B cell (primary cell): ENCODE measurements at regions not wholly inside any gene's neighbourhood (a gene's known extent, or its start where the extent isn't known, plus 50 kb on each side); places are given as distances from the start of the nearest gene placed in this dataset.
"Not testable (repeated sequence)": the region's sequence is repeated elsewhere in the genome, so short reads cannot be mapped to it uniquely, and the experiment has no call there.

ENCODE experiments used
- ATAC-seq: fragments of 200-7000 bp; cut with Tn5 transposase; one replicate; pipeline ENCODE4 v1.10.0; 2021; ENCODE audit warnings: low read depth, mild to moderate bottlenecking, moderate number of reproducible peaks, moderate library complexity
- CTCF ChIA-PET: fragments of 350-600 bp; sonication (Branson Sonifier 250); formaldehyde crosslinking; loops from one replicate; lab custom pipeline; 2021; ENCODE audit warnings: antibody characterized with exemption, inconsistent platforms; lab: Charles Lee
- POLR2A ChIA-PET: fragments of 350-600 bp; sonication (Branson Sonifier 250); formaldehyde crosslinking; loops from one replicate; lab custom pipeline; 2021; ENCODE audit warnings: antibody characterized with exemption; lab: Charles Lee
- DNase-seq: peaks from one replicate; pipeline ENCODE4 v3.0.0; 2013
- H2AFZ ChIP-seq: 2 replicates; pipeline ENCODE4 v1.6.1; 2012; ENCODE audit warnings: mild to moderate bottlenecking, low read depth, low read length; ENCODE audit not compliant: insufficient read depth, poor library complexity, severe bottlenecking
- H3K27ac ChIP-seq, 2 donors: 1 replicate in 1 of 2; 2 replicates in 1 of 2; pipeline ENCODE4 v1.5.1; 2012 to 2013; ENCODE audit warnings: low read length in 2 of 2, mild to moderate bottlenecking in 2 of 2, moderate library complexity in 1 of 2
- H3K27me3 ChIP-seq, 4 experiments: fragments of 200-600 bp in 1 of 4; sonication (generic) in 1 of 4; replicated peaks in 1 of 4; 1 replicate in 2 of 4; 2 replicates in 2 of 4; pipeline versions ENCODE4 v1.6.1 to v1.7.0; 2013 to 2016; ENCODE audit warnings: low read length in 3 of 4, mild to moderate bottlenecking in 2 of 4, mixed read lengths in 1 of 4, moderate library complexity in 1 of 4; ENCODE audit not compliant: insufficient read depth in 4 of 4, control insufficient read depth in 3 of 4; ENCODE audit errors: control extremely low read depth in 1 of 4
- H3K36me3 ChIP-seq, 2 experiments: replicated peaks in 1 of 2; 1 replicate in 1 of 2; 2 replicates in 1 of 2; pipeline versions ENCODE4 v1.6.1 to v1.7.1; 2013; ENCODE audit warnings: low read length in 1 of 2; ENCODE audit not compliant: insufficient read depth in 2 of 2, control insufficient read depth in 1 of 2; ENCODE audit errors: control extremely low read depth in 1 of 2, extremely low read depth in 1 of 2
- H3K4me1 ChIP-seq, 2 donors: fragments of 200-600 bp in 1 of 2; sonication (generic) in 1 of 2; 1 replicate in 1 of 2; 2 replicates in 1 of 2; pipeline versions ENCODE4 v1.5.1 to v1.6.1; 2013 to 2017; ENCODE audit warnings: low read length in 2 of 2; ENCODE audit not compliant: control insufficient read depth in 2 of 2, insufficient read depth in 2 of 2
- H3K4me2 ChIP-seq: replicated peaks from 2 replicates; pipeline ENCODE3; 2012; ENCODE audit warnings: mild to moderate bottlenecking, low read depth, low read length; ENCODE audit not compliant: poor library complexity, severe bottlenecking
- H3K4me3 ChIP-seq, 5 experiments: fragments of 200-600 bp in 1 of 5; sonication (generic) in 1 of 5; 1 replicate in 3 of 5; 2 replicates in 2 of 5; pipeline versions ENCODE4 v1.5.1 to v1.7.0; 2011 to 2016; ENCODE audit warnings: low read length in 4 of 5, mild to moderate bottlenecking in 4 of 5, low read depth in 2 of 5, control low read depth in 1 of 5, moderate library complexity in 1 of 5; ENCODE audit not compliant: insufficient read depth in 1 of 5; ENCODE audit errors: control extremely low read depth in 1 of 5, extremely low read depth in 1 of 5
- H3K79me2 ChIP-seq: fragments of 200-600 bp; sonication (generic); one replicate; pipeline ENCODE4 v1.6.0; 2016; ENCODE audit warnings: low read length; ENCODE audit not compliant: control insufficient read depth, insufficient read depth
- H3K9ac ChIP-seq: fragments of 200-600 bp; sonication (generic); 2 replicates; pipeline ENCODE4 v1.6.1; 2017; ENCODE audit warnings: mild to moderate bottlenecking, low read length, moderate library complexity
- H3K9me3 ChIP-seq, 3 donors: one replicate each; pipeline versions ENCODE4 v1.6.1 to v1.7.1; 2013; ENCODE audit warnings: low read length in 2 of 3; ENCODE audit not compliant: control insufficient read depth in 2 of 3, insufficient read depth in 1 of 3; ENCODE audit errors: control extremely low read depth in 1 of 3
- H4K20me1 ChIP-seq: 2 replicates; pipeline ENCODE4 v1.6.0; 2012; ENCODE audit warnings: mild to moderate bottlenecking, low read length; ENCODE audit not compliant: insufficient read depth, control insufficient read depth, poor library complexity, severe bottlenecking
- H3K27ac Mint-ChIP-seq: one replicate; pipeline ENCODE4 v1.8.0; 2021; ENCODE audit warnings: mixed read lengths
- H3K27me3 Mint-ChIP-seq: one replicate; pipeline ENCODE4 v1.8.0; 2021; ENCODE audit warnings: mixed read lengths
- H3K4me1 Mint-ChIP-seq: one replicate; pipeline ENCODE4 v1.8.0; 2021; ENCODE audit warnings: mixed read lengths
- H3K4me3 Mint-ChIP-seq: one replicate; pipeline ENCODE4 v1.8.0; 2021; ENCODE audit warnings: mixed read lengths
- H3K9me3 Mint-ChIP-seq: one replicate; pipeline ENCODE4 v1.8.0; 2022; ENCODE audit warnings: mixed read lengths; ENCODE audit not compliant: insufficient read depth
- EZH2 ChIP-seq: IDR thresholded peaks from 2 replicates; pipeline ENCODE4 v1.6.1; 2012; ENCODE audit warnings: borderline replicate concordance, low read depth, mild to moderate bottlenecking, moderate library complexity, low read length; ENCODE audit not compliant: insufficient read depth, poor library complexity, severe bottlenecking
- WGBS: methylation state at CpG from one replicate; pipeline ENCODE4 v1.1.5; 2013; ENCODE audit warnings: missing lambda C conversion rate; ENCODE audit not compliant: insufficient coverage; 5-methylcytosine and 5-hydroxymethylcytosine counted together
- intact Hi-C: fragments of 100-400 bp; cut with micrococcal nuclease; formaldehyde crosslinking; loops from one replicate; pipeline ENCODE4 v1.10.0; 2022
- TF ChIP-seq, protein P1 (sequence below): fragments of 200-600 bp; IDR thresholded peaks from one replicate; pipeline ENCODE4 v1.8.0; 2022; ENCODE audit warnings: antibody characterized with exemption, mild to moderate bottlenecking

DNA sequence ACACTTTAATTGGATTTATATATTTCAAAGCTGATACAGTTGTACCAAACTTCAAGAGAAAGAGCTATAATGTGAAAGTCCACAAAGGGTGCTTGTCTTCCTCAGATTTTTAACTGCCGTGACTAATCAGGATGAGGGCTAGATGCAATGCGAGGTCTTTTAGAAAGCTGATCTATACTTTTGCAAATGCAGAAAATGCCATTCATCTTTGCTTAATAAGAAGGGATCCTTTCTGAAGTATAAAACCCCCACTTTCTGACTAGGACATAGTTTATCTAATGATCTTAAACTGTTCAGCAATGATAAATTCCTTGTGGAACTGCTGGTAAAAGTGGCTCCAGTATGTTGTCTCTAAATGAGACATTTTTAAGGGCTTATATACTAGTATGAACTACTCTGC, 102.7 kb upstream of the NGF start:
- H3K27me3 Mint-ChIP-seq: no peaks in the 10 kb centered on the region
- ChIA-PET POLR2A (no interaction called here), CTCF (no interaction called here)
- no peak overlapping the region for H2AFZ ChIP-seq
- no peaks in the 10 kb centered on the region for H3K4me1 Mint-ChIP-seq
- no peak overlapping the region for H3K27ac Mint-ChIP-seq
- 100% methylated on average over 1 of the region's 2 CpGs for WGBS
- no peak overlapping the region for H3K4me2 ChIP-seq
- H4K20me1 ChIP-seq: no peaks in the 10 kb centered on the region
- no peak overlapping the region for H3K4me3 ChIP-seq
- TF ChIP-seq EZH2: no peak
- TF ChIP-seq, protein P1, sequence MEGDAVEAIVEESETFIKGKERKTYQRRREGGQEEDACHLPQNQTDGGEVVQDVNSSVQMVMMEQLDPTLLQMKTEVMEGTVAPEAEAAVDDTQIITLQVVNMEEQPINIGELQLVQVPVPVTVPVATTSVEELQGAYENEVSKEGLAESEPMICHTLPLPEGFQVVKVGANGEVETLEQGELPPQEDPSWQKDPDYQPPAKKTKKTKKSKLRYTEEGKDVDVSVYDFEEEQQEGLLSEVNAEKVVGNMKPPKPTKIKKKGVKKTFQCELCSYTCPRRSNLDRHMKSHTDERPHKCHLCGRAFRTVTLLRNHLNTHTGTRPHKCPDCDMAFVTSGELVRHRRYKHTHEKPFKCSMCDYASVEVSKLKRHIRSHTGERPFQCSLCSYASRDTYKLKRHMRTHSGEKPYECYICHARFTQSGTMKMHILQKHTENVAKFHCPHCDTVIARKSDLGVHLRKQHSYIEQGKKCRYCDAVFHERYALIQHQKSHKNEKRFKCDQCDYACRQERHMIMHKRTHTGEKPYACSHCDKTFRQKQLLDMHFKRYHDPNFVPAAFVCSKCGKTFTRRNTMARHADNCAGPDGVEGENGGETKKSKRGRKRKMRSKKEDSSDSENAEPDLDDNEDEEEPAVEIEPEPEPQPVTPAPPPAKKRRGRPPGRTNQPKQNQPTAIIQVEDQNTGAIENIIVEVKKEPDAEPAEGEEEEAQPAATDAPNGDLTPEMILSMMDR: no peak
- no peak for DNase-seq
- H3K9me3 ChIP-seq: no peaks in the 10 kb centered on the region
- no peak overlapping the region for H3K9ac ChIP-seq
- H3K4me3 Mint-ChIP-seq: no peak overlapping the region
- H3K36me3 ChIP-seq: no peaks in the 10 kb centered on the region
- no peaks in the 10 kb centered on the region for H3K27me3 ChIP-seq
- ATAC-seq: no peak
- intact Hi-C loops: no loop called here
- H3K27ac ChIP-seq: no peak overlapping the region
- no peaks in the 10 kb centered on the region for H3K9me3 Mint-ChIP-seq
- H3K79me2 ChIP-seq: no peaks in the 10 kb centered on the region
- H3K4me1 ChIP-seq: no peaks in the 10 kb centered on the region

DNA sequence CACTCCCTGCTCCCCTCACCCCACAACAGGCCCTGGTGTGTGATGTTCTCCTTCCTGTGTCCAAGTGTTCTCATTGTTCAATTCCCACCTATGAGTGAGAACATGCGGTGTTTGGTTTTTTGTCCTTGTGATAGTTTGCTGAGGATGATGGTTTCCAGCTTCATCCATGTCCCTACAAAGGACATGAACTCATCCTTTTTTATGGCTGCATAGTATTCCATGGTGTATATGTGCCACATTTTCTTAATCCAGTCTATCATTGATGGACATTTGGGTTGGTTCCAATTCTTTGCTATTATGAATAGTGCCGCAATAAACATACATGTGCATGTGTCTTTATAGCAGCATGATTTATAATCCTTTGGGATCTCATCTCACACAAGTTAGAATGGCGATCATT, 101.5 kb upstream of the NGF start:
- H3K27ac ChIP-seq, DNase-seq, H3K4me3 Mint-ChIP-seq, H3K27me3 ChIP-seq, CTCF ChIA-PET, H4K20me1 ChIP-seq, intact Hi-C loops, POLR2A ChIA-PET, H3K27me3 Mint-ChIP-seq, H3K9me3 ChIP-seq, H2AFZ ChIP-seq, H3K4me3 ChIP-seq, H3K4me2 ChIP-seq, ATAC-seq, H3K9me3 Mint-ChIP-seq, H3K4me1 Mint-ChIP-seq, H3K36me3 ChIP-seq, H3K9ac ChIP-seq, H3K79me2 ChIP-seq, H3K27ac Mint-ChIP-seq, H3K4me1 ChIP-seq: not testable (repeated sequence)
- no CpG with 5 or more reads among the region's 3 CpGs for WGBS
